Activated T-cell treated with anti-CD3 and anti-CD28 coated beads, Interleukin-2, amount 50 U/mL, for 48 hours (primary cell): ENCODE measurements at regions not wholly inside any gene's neighbourhood (a gene's known extent, or its start where the extent isn't known, plus 50 kb on each side); places are given as distances from the start of the nearest gene placed in this dataset.

Experiments used
- DNase-seq, 2 experiments: peaks; one replicate each; pipeline ENCODE4 v3.0.0-alpha.2; 2020

DNA sequence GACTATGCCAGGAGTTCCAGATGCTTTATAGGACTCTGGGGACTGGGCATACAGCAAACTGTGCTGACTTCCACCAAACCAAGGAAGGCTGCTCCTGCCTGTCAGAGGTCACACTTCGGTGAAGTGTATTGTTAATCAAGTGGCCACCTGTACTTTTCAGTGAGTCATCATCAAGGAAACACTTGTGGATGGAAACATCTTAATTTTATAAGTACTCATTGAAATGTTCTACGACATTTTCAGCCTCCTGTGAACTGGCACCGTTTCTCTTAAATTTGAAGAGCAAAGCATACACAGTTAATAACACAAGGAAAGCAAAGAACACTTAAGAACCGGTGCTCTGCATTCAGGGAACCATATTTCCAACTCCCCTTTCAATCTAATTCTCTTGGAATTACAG, 801.7 kb upstream of the DPPA4 start:
- no peak for DNase-seq

GRCh38 chr3:110139821-110140220, 802.5 kb upstream of the DPPA4 start:
- no peak for DNase-seq

DNA sequence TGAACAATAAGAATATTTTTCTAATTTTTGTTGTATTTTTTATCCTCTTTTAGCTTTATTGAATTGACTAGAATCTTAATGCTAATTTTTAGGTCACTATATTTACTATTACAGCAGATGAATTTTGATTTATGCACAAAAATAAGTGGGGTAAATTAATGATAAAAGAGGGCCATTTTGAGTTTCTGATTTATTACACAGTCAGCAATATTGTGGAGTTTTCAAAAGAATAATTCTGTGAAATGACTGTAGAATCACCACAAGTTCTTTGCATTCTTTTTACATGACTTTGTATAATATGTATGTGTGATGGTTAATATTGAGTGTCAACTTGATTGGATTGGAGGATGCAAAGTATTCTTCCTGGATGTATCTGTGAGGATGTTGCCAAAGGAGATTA, 812.4 kb upstream of the DPPA4 start:
- DNase-seq: no peak

GRCh38 chr3:110157221-110157620, 819.9 kb upstream of the DPPA4 start:
- no peak for DNase-seq

- DNase-seq: no peak
Observed at GRCh38 chr3:110164632-110165369, 827.5 kb upstream of the DPPA4 start.

GRCh38 chr3:110165370-110165743, 828.0 kb upstream of the DPPA4 start:
- DNase-seq: no peak

DNA sequence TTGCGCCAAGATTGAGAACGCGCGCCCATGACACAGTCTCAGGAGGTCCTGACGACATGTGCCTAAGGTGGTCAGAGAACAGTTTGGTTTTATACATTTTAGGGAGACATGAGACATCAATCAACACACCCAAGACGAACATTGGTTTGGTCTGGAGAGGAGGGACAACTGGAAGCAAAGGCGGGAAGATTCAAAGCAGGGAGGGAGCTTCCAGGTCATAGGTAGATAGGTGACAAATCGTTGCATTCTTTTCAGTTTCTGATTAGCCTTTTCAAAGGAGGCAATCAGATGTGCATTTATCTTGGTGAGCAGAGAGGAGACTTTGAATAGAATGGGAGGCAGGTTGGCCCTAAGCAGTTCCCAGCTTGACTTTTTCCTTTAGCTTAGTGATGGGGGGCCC, 828.4 kb upstream of the DPPA4 start:
- no peak for DNase-seq

- no peak for DNase-seq
Observed at GRCh38 chr3:110166791-110167190, 829.4 kb upstream of the DPPA4 start.

- DNase-seq: no peak
Observed at GRCh38 chr3:110174908-110175307, 837.6 kb upstream of the DPPA4 start.

DNA sequence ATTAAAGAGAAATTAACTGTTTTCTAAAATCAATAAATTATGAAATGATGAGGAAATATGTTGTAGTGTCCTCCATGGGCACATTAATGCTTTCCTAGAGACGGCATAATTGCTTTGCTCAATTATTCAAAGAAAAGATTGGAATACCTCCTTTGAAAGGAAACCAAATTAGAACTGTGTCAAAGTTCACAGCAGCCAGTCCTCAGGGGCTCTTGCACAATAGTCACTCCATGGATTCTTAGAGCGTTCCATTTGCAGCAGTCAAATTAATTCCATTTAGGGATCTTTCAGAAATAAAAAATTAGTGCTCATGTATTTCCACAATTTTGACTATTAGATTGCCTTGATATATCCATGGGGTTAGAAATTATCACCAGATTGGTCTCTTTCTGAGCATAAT, 841.6 kb upstream of the DPPA4 start:
- no peak for DNase-seq

DNA sequence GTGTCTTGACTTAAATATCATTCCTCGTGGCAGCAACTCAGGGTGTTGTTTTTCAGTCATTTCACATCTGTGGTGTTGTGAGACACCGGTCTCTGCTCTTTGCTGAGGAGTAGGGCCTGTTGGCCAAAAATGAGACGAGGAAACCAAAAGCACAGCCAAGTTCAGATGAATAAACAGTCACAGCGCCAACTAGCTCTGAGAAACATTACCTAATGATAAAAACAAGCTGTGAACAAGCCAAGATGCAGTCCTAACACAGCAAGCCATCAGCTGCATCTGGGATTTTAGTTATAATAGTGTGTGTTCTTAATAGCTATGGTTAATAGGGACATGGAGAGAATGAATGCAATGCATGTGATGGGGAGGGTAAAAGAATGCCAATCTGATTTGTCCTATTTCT, 843.4 kb upstream of the DPPA4 start:
- no peak for DNase-seq

DNA sequence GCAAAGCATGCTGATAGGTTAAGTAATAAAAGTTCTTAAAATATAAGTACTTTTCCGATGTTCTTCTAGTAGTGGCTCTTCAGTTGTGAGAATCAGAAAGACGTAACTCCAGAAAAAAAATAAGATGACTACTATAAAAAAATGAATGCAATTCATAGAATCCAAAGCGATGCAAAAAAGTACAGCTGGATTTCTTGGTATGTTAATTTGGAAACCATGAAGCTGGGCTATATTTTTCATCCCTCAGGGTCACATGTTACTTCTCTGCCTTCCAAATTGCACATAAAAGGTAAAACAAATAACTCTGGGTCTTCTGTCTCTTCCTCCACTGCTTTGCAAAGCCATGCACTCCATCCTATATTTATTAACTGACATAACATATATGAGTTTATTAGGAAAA, 843.9 kb upstream of the DPPA4 start:
- DNase-seq: no peak

GRCh38 chr3:110184536-110184935, 847.2 kb upstream of the DPPA4 start:
- no peak for DNase-seq

DNA sequence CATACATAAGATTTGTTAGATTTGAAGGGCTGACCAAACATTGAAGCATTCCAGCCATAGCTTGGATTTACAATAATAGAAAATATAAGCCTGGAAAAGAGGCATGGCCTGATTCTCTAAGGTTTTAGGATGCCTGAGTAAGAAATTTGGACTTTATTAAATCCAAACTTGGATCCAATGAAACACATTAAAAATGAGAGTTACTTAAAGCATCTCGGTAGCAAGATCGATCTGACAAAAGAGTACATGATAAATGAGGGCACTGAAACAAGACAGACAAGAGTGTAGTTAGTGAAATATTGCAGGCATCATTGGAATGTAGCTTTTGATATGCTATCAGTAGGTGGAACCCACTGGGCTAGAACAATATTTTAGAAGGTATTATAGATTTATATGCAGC, 855.7 kb upstream of the DPPA4 start:
- no peak for DNase-seq

GRCh38 chr3:110198717-110199587, 861.6 kb upstream of the DPPA4 start:
- DNase-seq: no peak

GRCh38 chr3:110199588-110199943, 862.2 kb upstream of the DPPA4 start:
- no peak for DNase-seq

DNA sequence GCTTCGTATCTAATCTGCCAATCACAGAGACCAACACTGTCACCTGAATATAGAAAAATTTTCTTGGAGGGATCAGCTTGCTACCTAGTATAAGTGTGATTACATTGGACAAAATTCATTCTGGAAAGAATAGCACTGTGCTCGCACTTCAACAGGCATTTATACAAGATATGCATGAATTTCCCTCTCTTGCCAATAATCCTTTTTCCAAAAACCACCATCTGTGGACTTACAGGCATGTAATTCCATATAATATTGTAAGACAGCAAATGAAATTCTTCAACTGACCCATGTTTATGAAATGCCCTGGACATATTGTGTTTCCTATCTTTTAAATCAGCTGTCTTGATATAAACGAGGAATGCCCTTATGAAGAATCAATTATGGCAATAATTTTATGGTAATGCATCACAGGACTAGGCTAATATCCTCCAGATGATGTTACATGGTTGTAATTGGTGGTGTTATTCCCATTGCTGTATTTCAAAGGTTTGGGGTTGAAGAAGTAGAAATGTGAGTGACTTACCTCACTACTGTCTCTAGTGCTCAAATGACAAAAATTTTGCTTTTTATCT, 861.4 kb upstream of the NECTIN3 start:
- DNase-seq: no peak

DNA sequence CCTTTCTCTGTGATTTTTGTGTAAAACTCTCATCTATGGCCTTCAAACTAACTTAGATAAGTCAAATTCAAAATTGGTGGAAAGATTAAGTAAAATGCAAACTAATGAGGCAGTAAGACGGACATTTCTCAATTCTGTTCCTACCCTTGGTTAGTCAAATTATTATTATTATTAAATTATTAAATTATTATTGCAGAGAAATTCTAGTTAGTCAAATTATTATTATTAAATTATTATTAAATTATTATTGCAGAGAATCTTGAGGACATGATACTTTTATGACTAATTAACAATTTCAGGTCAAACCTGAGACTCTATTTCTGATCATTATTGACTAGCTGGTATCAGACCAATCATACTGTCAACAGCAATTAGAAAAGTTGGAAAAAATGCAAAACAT, 845.0 kb upstream of the NECTIN3 start:
- no peak for DNase-seq

- DNase-seq: no peak
Observed at GRCh38 chr3:110227991-110228390, 843.6 kb upstream of the NECTIN3 start.

GRCh38 chr3:110234831-110235230, 836.8 kb upstream of the NECTIN3 start:
- no peak for DNase-seq

DNA sequence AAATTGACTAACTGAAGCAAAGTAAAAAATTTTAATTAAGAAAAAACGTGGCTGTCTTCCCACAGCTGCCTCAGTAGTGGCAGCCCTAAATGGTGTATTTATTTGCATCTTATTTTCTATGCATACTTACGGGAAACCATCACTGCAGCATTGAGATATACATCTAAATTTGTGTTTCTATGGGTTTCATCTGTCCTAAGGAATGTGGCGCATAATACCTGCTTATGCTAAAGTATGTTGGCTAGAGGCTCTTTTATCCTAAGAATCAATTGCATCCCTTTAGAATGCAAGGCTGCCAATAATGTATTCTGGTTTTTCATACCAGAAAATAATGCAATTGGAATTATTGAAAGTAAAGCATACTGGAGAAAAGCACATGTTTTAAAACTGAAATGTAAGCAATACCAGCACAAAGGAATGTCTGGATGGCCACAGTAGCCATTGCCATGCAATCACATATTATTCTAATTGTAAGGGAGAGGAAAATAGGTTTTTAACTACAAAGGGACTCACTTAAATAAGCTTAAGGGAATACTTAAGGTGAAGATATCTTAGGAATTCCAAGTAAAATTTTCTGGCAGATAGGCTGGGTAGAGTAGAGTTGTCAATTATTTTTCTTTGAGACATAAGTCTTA, 834.5 kb upstream of the NECTIN3 start:
- DNase-seq: no peak

- DNase-seq: no peak
Observed at GRCh38 chr3:110243081-110243480, 828.5 kb upstream of the NECTIN3 start.

DNA sequence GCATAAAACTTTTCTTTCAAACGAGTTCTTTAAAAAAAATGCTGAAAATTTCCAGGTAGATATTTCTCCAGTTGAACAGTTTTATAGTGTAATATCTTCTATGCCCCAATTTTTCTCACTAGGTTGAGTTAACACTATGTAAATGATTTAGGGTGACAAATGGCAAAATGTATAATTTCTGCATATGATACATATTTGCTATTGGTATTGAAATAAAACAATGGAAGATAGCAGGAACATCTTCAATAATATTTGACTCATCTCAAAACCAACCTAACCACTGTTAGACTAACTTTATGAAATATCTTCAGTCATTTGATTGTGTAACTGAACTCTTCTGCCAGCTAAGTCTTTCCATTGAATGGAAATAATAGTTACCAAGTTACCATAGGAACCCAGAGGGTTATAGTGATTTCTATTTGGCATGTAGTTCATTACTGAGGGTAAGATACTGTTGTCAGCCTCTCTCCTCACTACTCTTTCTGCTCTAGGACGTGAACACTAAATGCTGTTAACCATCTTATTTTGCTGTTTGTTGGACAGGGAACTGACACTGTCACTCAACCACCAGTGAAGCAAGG, 824.7 kb upstream of the NECTIN3 start:
- DNase-seq: no peak
